Gastroesophageal sphincter (tissue), 3 donors: ENCODE measurements at regions not wholly inside any gene's neighbourhood (a gene's known extent, or its start where the extent isn't known, plus 50 kb on each side); places are given as distances from the start of the nearest gene placed in this dataset.

ENCODE experiments used
- CTCF ChIP-seq, 4 experiments: fragments of 200-600 bp in 2 of 4; fragments of 450-650 bp in 2 of 4; sonication (generic) in 1 of 4; IDR thresholded peaks; one replicate each; pipeline ENCODE4 v1.5.1; 2017 to 2019; ENCODE audit warnings: antibody characterized with exemption in 4 of 4, mild to moderate bottlenecking in 2 of 4, moderate library complexity in 2 of 4
- EP300 ChIP-seq: sonication (generic); formaldehyde crosslinking; IDR thresholded peaks from one replicate; pipeline ENCODE4 v1.6.1; 2017; ENCODE audit warnings: antibody characterized with exemption, mild to moderate bottlenecking
- POLR2A ChIP-seq, 2 donors: fragments of 450-650 bp; IDR thresholded peaks; one replicate each; pipeline ENCODE4 v1.6.1; 2017; ENCODE audit warnings: antibody characterized with exemption in 2 of 2, mild to moderate bottlenecking in 2 of 2, moderate library complexity in 1 of 2
- POLR2AphosphoS5 ChIP-seq: sonication (generic); formaldehyde crosslinking; IDR thresholded peaks from one replicate; pipeline ENCODE4 v1.6.1; 2017; ENCODE audit warnings: antibody characterized with exemption

- TF ChIP-seq EP300 (no peak), POLR2AphosphoS5 (no peak), CTCF (IDR thresholded peaks at IDR 0.05) (no peak), POLR2A (IDR thresholded peaks at IDR 0.05) (no peak)
Measured at GRCh38 chr2:120910164-120910563, 174.5 kb downstream of the GLI2 start.
